ENCODE measurements at regions not wholly inside any gene's neighbourhood (a gene's known extent, or its start where the extent isn't known, plus 50 kb on each side); places are given as distances from the start of the nearest gene placed in this dataset.

DNA sequence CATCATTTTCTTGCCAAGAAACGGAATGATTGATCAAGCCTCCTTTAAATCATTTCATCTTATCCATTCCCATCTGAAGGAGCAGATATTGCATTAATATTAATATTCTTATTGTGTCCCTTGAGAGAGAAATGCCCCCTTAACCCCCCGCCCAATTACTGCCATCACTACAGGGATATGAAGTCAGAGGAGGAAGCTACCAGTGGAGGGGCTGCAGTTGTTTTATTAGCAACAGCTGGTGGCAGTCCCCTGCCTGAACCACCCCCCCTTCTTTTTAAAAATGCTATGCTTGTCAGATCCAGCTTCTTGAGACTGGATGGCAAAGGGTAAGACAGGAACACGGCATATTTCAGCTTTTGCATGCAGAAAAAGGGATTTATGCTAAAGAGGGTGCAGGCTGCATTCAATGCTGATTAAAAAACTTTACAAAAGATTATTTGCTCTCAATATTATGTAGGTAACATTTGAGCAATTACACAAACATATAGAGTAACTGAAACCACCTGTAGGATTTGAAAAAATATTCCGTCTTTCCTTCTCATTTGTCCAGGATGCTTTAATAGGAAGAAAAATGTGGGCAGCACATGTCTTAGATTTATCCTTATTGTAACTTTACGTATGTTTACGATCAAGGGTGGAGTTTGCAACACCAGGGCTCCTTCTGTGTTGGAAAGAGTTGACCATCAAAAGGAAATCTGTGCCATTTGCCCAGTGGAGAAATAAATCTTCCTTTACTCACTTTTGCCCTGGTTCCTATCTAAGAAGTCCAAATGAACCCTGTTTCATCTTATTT, 77.7 kb downstream of the ZBTB18 start:
- H3K36me3 ChIP-seq (ENCODE audit: control insufficient read depth in 4 of 4, insufficient read depth in 3 of 4, low read depth in 1 of 4, low read length in 3 of 4) = no peaks in the 10 kb centered on the region
- no peak overlapping the region for H3K4me3 ChIP-seq (ENCODE audit: low read depth in 1 of 3, low read length in 3 of 3)
- no peaks in the 10 kb centered on the region for H3K9me3 ChIP-seq (ENCODE audit: control insufficient read depth in 4 of 4, low read length in 3 of 4)
- no peaks in the 10 kb centered on the region for H3K27me3 ChIP-seq (ENCODE audit: control insufficient read depth in 4 of 4, insufficient read depth in 4 of 4, low read length in 3 of 4)
- 83% methylated on average over 6 of the region's 6 CpGs for WGBS
- TF ChIP-seq RAD21 (IDR thresholded peaks at IDR 0.05) (no peak), NR2F2 (IDR thresholded peaks at IDR 0.05) (no peak), GABPA (IDR thresholded peaks at IDR 0.05 in 1 of 2, conservative IDR thresholded peaks at IDR 0.05 in 1 of 2) (no peak), SP1 (IDR thresholded peaks at IDR 0.05) (no peak), FOXA2 (IDR thresholded peaks at IDR 0.05) (no peak), EGR1 (IDR thresholded peaks at IDR 0.05; ENCODE audit: low read depth in 2 of 2) (no peak), HNF4G (IDR thresholded peaks at IDR 0.05) (no peak), JUND (IDR thresholded peaks at IDR 0.05) (no peak)
- TF ChIP-seq, protein P1, sequence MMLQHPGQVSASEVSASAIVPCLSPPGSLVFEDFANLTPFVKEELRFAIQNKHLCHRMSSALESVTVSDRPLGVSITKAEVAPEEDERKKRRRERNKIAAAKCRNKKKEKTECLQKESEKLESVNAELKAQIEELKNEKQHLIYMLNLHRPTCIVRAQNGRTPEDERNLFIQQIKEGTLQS (IDR thresholded peaks at IDR 0.05) = no peak
- TF ChIP-seq, protein P2, sequence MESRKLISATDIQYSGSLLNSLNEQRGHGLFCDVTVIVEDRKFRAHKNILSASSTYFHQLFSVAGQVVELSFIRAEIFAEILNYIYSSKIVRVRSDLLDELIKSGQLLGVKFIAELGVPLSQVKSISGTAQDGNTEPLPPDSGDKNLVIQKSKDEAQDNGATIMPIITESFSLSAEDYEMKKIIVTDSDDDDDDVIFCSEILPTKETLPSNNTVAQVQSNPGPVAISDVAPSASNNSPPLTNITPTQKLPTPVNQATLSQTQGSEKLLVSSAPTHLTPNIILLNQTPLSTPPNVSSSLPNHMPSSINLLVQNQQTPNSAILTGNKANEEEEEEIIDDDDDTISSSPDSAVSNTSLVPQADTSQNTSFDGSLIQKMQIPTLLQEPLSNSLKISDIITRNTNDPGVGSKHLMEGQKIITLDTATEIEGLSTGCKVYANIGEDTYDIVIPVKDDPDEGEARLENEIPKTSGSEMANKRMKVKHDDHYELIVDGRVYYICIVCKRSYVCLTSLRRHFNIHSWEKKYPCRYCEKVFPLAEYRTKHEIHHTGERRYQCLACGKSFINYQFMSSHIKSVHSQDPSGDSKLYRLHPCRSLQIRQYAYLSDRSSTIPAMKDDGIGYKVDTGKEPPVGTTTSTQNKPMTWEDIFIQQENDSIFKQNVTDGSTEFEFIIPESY (IDR thresholded peaks at IDR 0.05) = no peak
- no peak overlapping the region for H3K9ac ChIP-seq (ENCODE audit: low read depth in 1 of 2, low read length in 2 of 2)
- H3K4me1 ChIP-seq (ENCODE audit: control insufficient read depth in 4 of 4, insufficient read depth in 4 of 4, low read length in 3 of 4) = no peaks in the 10 kb centered on the region
- no peak for DNase-seq (ENCODE audit: low spot score)
- no peak overlapping the region for H3K27ac ChIP-seq (ENCODE audit: low read depth in 1 of 2, low read length in 2 of 2)

DNA sequence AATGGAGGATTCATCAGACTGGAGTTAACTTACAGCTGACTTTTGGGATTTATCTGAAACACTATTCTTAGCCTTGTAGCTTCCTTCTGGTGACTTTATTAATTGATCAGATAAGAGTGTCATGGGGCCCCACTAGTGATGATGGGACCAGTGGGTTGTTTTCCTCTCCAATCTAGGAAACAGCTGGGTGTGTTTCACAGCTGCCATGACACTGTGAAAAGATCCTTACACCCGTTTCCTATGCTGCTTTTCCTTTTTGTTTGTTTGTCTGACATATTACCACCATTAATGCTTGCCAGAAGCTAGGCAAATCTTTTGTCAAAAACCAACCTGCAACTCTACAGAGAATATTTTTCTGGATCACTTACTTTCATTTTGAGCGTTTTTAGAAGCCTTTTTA, 86.2 kb downstream of the ZBTB18 start:
- WGBS = 65% methylated on average over 2 of the region's 2 CpGs
- Histone ChIP-seq H3K9ac (ENCODE audit: low read depth in 1 of 2, low read length in 2 of 2) (no peak overlapping the region), H3K36me3 (ENCODE audit: control insufficient read depth in 4 of 4, insufficient read depth in 3 of 4, low read depth in 1 of 4, low read length in 3 of 4) (no peaks in the 10 kb centered on the region), H3K27me3 (ENCODE audit: control insufficient read depth in 4 of 4, insufficient read depth in 4 of 4, low read length in 3 of 4) (no peaks in the 10 kb centered on the region), H3K4me3 (ENCODE audit: low read depth in 1 of 3, low read length in 3 of 3) (no peak overlapping the region), H3K4me1 (ENCODE audit: control insufficient read depth in 4 of 4, insufficient read depth in 4 of 4, low read length in 3 of 4) (no peaks in the 10 kb centered on the region), H3K27ac (ENCODE audit: low read depth in 1 of 2, low read length in 2 of 2) (no peak overlapping the region), H3K9me3 (ENCODE audit: control insufficient read depth in 4 of 4, low read length in 3 of 4) (no peaks in the 10 kb centered on the region)
- DNase-seq (ENCODE audit: low spot score) = no peak
- TF ChIP-seq, protein P3, sequence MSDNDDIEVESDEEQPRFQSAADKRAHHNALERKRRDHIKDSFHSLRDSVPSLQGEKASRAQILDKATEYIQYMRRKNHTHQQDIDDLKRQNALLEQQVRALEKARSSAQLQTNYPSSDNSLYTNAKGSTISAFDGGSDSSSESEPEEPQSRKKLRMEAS (IDR thresholded peaks at IDR 0.05) = no peak

DNA sequence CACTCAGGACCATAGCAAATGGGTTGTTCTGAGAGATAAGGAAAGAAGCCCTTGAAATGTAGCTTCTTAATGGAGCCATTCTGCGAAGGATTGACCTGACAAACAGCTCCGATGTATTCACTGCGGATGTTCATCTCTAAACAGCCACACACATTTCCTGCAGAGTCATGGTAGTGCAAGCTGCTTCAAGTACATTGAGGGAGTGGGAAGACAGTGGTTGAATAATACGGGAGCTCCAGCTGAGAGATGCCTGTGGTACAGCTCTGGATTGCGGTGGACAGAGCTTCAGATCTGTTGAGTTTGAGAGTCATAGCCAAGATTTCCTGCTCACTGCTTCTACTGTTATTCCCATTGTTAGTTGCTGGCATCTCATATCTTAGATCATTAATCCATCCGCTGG, 86.6 kb downstream of the ZBTB18 start:
- Histone ChIP-seq H3K4me3 (ENCODE audit: low read depth in 1 of 3, low read length in 3 of 3) (no peak overlapping the region), H3K36me3 (ENCODE audit: control insufficient read depth in 4 of 4, insufficient read depth in 3 of 4, low read depth in 1 of 4, low read length in 3 of 4) (no peaks in the 10 kb centered on the region), H3K9ac (ENCODE audit: low read depth in 1 of 2, low read length in 2 of 2) (no peak overlapping the region), H3K4me1 (ENCODE audit: control insufficient read depth in 4 of 4, insufficient read depth in 4 of 4, low read length in 3 of 4) (no peaks in the 10 kb centered on the region), H3K27ac (ENCODE audit: low read depth in 1 of 2, low read length in 2 of 2) (no peak overlapping the region), H3K9me3 (ENCODE audit: control insufficient read depth in 4 of 4, low read length in 3 of 4) (no peaks in the 10 kb centered on the region), H3K27me3 (ENCODE audit: control insufficient read depth in 4 of 4, insufficient read depth in 4 of 4, low read length in 3 of 4) (no peaks in the 10 kb centered on the region)
- no peak for DNase-seq (ENCODE audit: low spot score)
- 77% methylated on average over 6 of the region's 6 CpGs for WGBS
- TF ChIP-seq FOXA1 (IDR thresholded peaks at IDR 0.05) = no peak
- no peak for TF ChIP-seq EGR1 (IDR thresholded peaks at IDR 0.05; ENCODE audit: low read depth in 2 of 2)
- no peak for TF ChIP-seq RAD21 (IDR thresholded peaks at IDR 0.05)

Data from liver (tissue), 7 donors.